ENCODE measurements at regions not wholly inside any gene's neighbourhood (a gene's known extent, or its start where the extent isn't known, plus 50 kb on each side); places are given as distances from the start of the nearest gene placed in this dataset.

DNA sequence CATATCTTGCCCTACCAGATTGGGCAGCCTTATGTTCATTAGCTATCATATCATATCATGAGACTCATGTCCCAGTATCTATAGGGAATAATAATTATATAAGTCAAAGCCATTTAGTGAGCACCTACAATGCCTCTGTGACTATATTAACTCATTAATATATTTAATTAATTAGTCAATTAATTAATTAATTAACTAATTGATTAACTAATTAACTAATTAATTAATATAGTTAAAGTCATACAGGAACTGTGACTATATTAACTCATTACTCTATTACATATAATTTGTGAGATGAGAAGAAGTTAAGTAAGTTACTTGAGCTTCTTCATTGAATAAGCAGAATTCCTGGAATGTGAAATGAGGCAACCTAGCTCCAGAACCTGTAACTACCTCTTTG lies 588.3 kb upstream of the SLITRK1 start:
- no peak for TF ChIP-seq POLR2A (IDR thresholded peaks at IDR 0.05; ENCODE audit: low read depth, low read length)
- no peak for TF ChIP-seq POLR2AphosphoS5 (IDR thresholded peaks at IDR 0.05; ENCODE audit: low read depth, low read length)
